ENCODE measurements at regions not wholly inside any gene's neighbourhood (a gene's known extent, or its start where the extent isn't known, plus 50 kb on each side); places are given as distances from the start of the nearest gene placed in this dataset.

DNA sequence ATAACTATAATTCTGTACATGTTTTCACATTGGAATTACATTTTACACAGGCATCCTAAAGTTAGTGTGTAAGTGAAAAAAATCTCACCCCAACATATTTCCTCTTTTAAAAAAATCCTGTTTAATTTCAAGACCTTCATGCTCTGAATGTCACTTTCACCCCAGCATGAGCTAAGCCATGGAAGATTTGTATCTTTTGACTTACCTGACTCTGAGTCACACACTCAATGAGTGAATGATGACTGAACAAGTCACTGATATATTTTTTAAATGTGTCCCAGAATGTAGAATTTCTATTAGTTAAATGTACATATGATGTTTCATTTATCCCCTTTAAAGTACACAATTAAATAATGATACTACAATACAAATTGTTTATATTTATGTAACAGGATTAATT is 199.9 kb upstream of the RBMS3 start:
- no peak for TF ChIP-seq EZH2 (IDR thresholded peaks at IDR 0.05; ENCODE audit: borderline replicate concordance, low read length)
- TF ChIP-seq, protein P1, sequence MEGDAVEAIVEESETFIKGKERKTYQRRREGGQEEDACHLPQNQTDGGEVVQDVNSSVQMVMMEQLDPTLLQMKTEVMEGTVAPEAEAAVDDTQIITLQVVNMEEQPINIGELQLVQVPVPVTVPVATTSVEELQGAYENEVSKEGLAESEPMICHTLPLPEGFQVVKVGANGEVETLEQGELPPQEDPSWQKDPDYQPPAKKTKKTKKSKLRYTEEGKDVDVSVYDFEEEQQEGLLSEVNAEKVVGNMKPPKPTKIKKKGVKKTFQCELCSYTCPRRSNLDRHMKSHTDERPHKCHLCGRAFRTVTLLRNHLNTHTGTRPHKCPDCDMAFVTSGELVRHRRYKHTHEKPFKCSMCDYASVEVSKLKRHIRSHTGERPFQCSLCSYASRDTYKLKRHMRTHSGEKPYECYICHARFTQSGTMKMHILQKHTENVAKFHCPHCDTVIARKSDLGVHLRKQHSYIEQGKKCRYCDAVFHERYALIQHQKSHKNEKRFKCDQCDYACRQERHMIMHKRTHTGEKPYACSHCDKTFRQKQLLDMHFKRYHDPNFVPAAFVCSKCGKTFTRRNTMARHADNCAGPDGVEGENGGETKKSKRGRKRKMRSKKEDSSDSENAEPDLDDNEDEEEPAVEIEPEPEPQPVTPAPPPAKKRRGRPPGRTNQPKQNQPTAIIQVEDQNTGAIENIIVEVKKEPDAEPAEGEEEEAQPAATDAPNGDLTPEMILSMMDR (IDR thresholded peaks at IDR 0.05; ENCODE audit: low read length): no peak
